Hepatocyte (in vitro differentiated cells): ENCODE measurements at regions not wholly inside any gene's neighbourhood (a gene's known extent, or its start where the extent isn't known, plus 50 kb on each side); places are given as distances from the start of the nearest gene placed in this dataset.

Source experiments
- DNase-seq: peaks from one replicate; pipeline ENCODE4 v3.0.0-alpha.2; 2016; ENCODE audit warnings: low spot score
- H2AFZ ChIP-seq: fragments of 200-600 bp; sonication (generic); 2 replicates; pipeline ENCODE4 v1.6.0; 2016; ENCODE audit warnings: antibody characterized with exemption, mild to moderate bottlenecking
- H3K27ac ChIP-seq: fragments of 200-600 bp; sonication (generic); 2 replicates; pipeline ENCODE4 v1.5.1; 2016; ENCODE audit warnings: mild to moderate bottlenecking
- H3K27me3 ChIP-seq: fragments of 200-600 bp; sonication (generic); 2 replicates; pipeline ENCODE4 v1.6.1; 2016
- H3K36me3 ChIP-seq: fragments of 200-600 bp; sonication (generic); replicated peaks from 2 replicates; pipeline ENCODE4 v1.5.1; 2016; ENCODE audit warnings: low read depth; ENCODE audit not compliant: insufficient read depth
- H3K4me1 ChIP-seq: fragments of 200-600 bp; sonication (generic); 2 replicates; pipeline ENCODE4 v1.5.1; 2016; ENCODE audit warnings: mild to moderate bottlenecking, moderate library complexity; ENCODE audit not compliant: insufficient read depth
- H3K4me2 ChIP-seq: fragments of 200-600 bp; sonication (generic); 2 replicates; pipeline ENCODE4 v1.6.0; 2016
- H3K4me3 ChIP-seq: fragments of 200-600 bp; sonication (generic); 2 replicates; pipeline ENCODE4 v1.5.1; 2016; ENCODE audit warnings: mild to moderate bottlenecking
- H3K79me2 ChIP-seq: fragments of 200-600 bp; sonication (generic); 2 replicates; pipeline ENCODE4 v1.6.0; 2017; ENCODE audit warnings: mild to moderate bottlenecking
- H3K9me2 ChIP-seq: fragments of 200-600 bp; sonication (generic); replicated peaks from 2 replicates; pipeline ENCODE4 v1.6.0; 2017; ENCODE audit warnings: mild to moderate bottlenecking; ENCODE audit not compliant: insufficient read depth
- H3K9me3 ChIP-seq: fragments of 200-600 bp; sonication (generic); 2 replicates; pipeline ENCODE4 v1.5.1; 2016; ENCODE audit warnings: low read depth, mild to moderate bottlenecking
- H4K20me1 ChIP-seq: fragments of 200-600 bp; sonication (generic); 2 replicates; pipeline ENCODE4 v1.6.0; 2016; ENCODE audit warnings: mild to moderate bottlenecking; ENCODE audit not compliant: insufficient read depth, poor library complexity, severe bottlenecking
- EZH2 ChIP-seq: fragments of 200-600 bp; sonication (generic); IDR thresholded peaks from 2 replicates; pipeline ENCODE4 v1.6.1; 2016; ENCODE audit warnings: antibody characterized with exemption, mild to moderate bottlenecking, borderline replicate concordance
- EZH2phosphoT487 ChIP-seq: fragments of 200-600 bp; sonication (generic); IDR thresholded peaks from one replicate; pipeline ENCODE4 v1.6.1; 2018; ENCODE audit warnings: antibody characterized with exemption, mild to moderate bottlenecking, low read depth, moderate library complexity; ENCODE audit not compliant: unreplicated experiment, severe bottlenecking
- WGBS: methylation state at CpG from one replicate; pipeline ENCODE4 v1.1.6; 2016; ENCODE audit warnings: low lambda C conversion rate; ENCODE audit errors: missing lambda C conversion rate; 5-methylcytosine and 5-hydroxymethylcytosine counted together
- TF ChIP-seq, protein P1 (sequence below): fragments of 200-600 bp; sonication (generic); IDR thresholded peaks from 2 replicates; pipeline ENCODE4 v1.5.1; 2016; ENCODE audit warnings: antibody characterized with exemption, mild to moderate bottlenecking; ENCODE audit not compliant: poor library complexity

DNA sequence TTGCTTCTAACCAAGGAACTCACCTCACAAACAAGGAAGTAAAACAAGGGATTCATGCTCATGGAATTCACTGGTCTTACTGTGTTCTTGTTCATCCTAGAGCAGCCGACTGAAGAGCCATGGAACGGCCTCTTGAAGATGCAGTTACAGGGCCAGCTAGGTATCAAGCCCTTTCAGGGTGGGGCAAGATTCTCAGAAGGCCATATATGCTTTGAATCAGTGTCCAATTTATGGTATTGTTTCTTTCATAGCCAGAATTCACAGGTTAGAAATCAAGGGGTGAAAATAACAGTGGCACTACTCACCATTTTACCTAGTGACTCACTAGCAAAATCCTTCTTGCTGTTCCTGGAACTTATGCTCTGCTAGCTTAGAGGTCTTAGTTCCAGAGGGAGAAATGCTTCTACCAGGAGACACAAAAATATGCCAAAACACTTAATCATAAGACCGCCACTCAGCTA lies 159.5 kb upstream of the CDH10 start:
- Histone ChIP-seq H3K9me3 (no peaks in the 10 kb centered on the region), H4K20me1 (no peaks in the 10 kb centered on the region), H3K79me2 (no peaks in the 10 kb centered on the region), H3K4me1 (no peaks in the 10 kb centered on the region), H2AFZ (no peak overlapping the region), H3K9me2 (no peaks in the 10 kb centered on the region), H3K4me3 (no peak overlapping the region), H3K27me3 (no peaks in the 10 kb centered on the region), H3K27ac (no peak overlapping the region), H3K36me3 (no peaks in the 10 kb centered on the region), H3K4me2 (no peak overlapping the region)
- WGBS, result 93% methylated on average over 3 of the region's 3 CpGs
- DNase-seq, result no peak
- TF ChIP-seq, protein P1, sequence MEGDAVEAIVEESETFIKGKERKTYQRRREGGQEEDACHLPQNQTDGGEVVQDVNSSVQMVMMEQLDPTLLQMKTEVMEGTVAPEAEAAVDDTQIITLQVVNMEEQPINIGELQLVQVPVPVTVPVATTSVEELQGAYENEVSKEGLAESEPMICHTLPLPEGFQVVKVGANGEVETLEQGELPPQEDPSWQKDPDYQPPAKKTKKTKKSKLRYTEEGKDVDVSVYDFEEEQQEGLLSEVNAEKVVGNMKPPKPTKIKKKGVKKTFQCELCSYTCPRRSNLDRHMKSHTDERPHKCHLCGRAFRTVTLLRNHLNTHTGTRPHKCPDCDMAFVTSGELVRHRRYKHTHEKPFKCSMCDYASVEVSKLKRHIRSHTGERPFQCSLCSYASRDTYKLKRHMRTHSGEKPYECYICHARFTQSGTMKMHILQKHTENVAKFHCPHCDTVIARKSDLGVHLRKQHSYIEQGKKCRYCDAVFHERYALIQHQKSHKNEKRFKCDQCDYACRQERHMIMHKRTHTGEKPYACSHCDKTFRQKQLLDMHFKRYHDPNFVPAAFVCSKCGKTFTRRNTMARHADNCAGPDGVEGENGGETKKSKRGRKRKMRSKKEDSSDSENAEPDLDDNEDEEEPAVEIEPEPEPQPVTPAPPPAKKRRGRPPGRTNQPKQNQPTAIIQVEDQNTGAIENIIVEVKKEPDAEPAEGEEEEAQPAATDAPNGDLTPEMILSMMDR, result no peak

DNA sequence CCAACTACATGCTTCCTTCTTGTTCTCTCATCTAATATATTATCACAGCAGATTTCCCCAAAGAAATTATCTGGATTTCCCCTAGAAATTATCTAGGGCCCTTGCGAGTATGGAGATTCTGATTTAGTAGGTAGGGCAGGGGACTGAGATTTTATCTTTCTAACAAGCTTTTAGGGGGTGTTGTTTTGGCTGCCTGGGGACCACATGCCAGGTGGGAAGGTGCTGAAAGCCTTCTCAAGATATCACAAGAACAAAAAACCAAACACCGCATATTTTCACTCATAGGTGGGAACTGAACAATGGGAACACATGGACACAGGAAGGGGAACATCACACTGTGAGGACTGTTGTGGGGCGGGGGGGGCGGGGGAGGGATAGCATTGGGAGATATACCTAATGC lies 146.5 kb upstream of the CDH10 start:
- Histone ChIP-seq H3K9me2 (no peaks in the 10 kb centered on the region), H2AFZ (no peak overlapping the region), H3K27me3 (no peaks in the 10 kb centered on the region), H4K20me1 (no peaks in the 10 kb centered on the region), H3K27ac (no peak overlapping the region), H3K4me3 (no peak overlapping the region), H3K4me2 (no peak overlapping the region), H3K79me2 (no peaks in the 10 kb centered on the region), H3K9me3 (no peaks in the 10 kb centered on the region), H3K4me1 (no peaks in the 10 kb centered on the region), H3K36me3 (no peaks in the 10 kb centered on the region)
- no peak for DNase-seq
- TF ChIP-seq EZH2phosphoT487, result no peak
- 76% methylated on average over 4 of the region's 4 CpGs for WGBS

DNA sequence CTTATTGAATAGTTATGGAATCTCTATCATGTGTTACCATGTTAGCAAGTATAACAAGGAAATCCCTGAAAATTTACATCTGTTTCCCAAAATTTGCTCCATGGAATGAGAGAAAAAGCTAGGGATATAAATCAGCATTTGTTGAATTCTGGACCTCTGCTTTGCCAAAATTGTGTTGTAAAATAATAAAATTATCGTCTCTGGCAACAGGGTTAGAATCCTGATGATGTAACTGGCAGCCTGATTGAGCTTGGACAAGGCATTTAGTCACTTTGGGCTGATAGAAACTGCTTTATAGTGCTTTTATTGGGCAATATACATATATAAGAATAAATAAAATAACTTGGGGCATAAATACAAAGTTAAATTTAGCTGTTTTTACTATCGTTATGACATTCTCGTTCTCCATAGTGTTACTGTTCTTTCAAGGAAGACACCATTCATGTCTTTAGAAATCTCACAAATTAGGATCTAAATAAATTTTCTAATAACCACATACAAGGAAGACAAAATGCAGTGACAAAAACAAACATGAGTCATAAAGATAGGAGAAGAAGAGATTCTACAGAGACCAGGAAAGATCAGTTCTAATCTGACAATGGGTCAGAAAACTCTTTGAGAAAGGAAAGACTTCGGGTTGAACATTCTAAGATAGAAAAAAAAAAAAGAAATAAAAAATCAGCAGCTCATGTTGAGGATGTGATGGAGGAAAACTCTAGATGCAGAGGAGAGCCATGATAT lies 145.0 kb upstream of the CDH10 start:
- no peak overlapping the region for H3K4me3 ChIP-seq
- DNase-seq, result no peak
- TF ChIP-seq EZH2 (no peak), EZH2phosphoT487 (no peak)
- TF ChIP-seq, protein P1, result no peak
- no peaks in the 10 kb centered on the region for H3K36me3 ChIP-seq
- no peaks in the 10 kb centered on the region for H3K4me1 ChIP-seq
- WGBS, result 82% methylated on average over 4 of the region's 4 CpGs
- no peaks in the 10 kb centered on the region for H3K79me2 ChIP-seq
- H3K4me2 ChIP-seq, result no peak overlapping the region
- no peaks in the 10 kb centered on the region for H3K9me3 ChIP-seq
- no peaks in the 10 kb centered on the region for H3K9me2 ChIP-seq
- H4K20me1 ChIP-seq, result no peaks in the 10 kb centered on the region
- H3K27ac ChIP-seq, result no peak overlapping the region
- H3K27me3 ChIP-seq, result no peaks in the 10 kb centered on the region
- no peak overlapping the region for H2AFZ ChIP-seq

DNA sequence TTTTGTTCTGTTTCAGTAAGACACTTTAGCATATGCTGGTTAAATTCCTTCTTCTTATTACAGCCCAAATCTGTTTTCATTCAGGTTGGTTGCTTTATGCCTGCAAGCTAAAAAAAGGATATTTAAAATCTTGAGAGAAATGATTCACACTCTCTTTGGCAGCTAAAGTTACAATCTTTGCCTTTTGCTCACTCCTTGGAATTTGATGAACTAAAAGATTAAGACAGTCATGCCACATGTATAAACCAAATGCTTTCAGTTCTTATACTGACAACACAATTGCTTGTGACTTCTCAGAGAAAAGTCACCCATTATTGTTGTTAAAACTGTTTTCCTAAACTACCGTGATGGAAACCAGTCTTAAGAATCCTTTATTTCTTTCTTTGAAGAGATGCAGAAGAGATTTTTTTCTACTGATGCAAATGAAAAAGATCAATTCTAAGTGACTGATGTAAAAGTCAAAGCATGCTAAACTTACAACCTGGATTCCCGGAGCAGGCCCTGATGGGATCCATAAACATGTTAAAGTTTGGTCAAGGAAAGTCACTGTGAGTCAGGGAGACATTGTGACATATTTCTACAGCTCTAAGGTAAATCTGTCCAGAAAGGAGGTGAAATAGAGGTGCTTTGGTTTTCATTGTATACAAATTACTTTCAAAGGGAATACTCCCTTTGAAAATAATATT lies 144.2 kb upstream of the CDH10 start:
- Histone ChIP-seq H3K79me2 (no peaks in the 10 kb centered on the region), H3K27me3 (no peaks in the 10 kb centered on the region), H3K4me3 (no peak overlapping the region), H3K36me3 (no peaks in the 10 kb centered on the region), H4K20me1 (no peaks in the 10 kb centered on the region), H3K9me3 (no peaks in the 10 kb centered on the region), H2AFZ (no peak overlapping the region), H3K9me2 (no peaks in the 10 kb centered on the region), H3K4me2 (no peak overlapping the region), H3K27ac (no peak overlapping the region), H3K4me1 (no peaks in the 10 kb centered on the region)
- TF ChIP-seq EZH2phosphoT487 (no peak), EZH2 (no peak)
- TF ChIP-seq, protein P1, result no peak
- WGBS, result 70% methylated on average over 2 of the region's 2 CpGs
- no peak for DNase-seq
